ENCODE measurements at regions not wholly inside any gene's neighbourhood (a gene's known extent, or its start where the extent isn't known, plus 50 kb on each side); places are given as distances from the start of the nearest gene placed in this dataset.

- CTCF ChIA-PET: no interaction called here
- H3K4me3 ChIP-seq (ENCODE audit: low read depth, low read length): no peak overlapping the region
- POLR2A ChIA-PET: no interaction called here
- peaks cover 8% of the 10 kb centered on the region for H3K27me3 Mint-ChIP-seq (ENCODE audit: insufficient read depth, unreplicated experiment)
- no peaks in the 10 kb centered on the region for H3K4me1 ChIP-seq
- H3K36me3 ChIP-seq (ENCODE audit: control insufficient read depth, insufficient read depth, low read length): no peaks in the 10 kb centered on the region
- no peaks in the 10 kb centered on the region for H3K4me1 Mint-ChIP-seq (ENCODE audit: low read depth, unreplicated experiment)
- no peak overlapping the region for H3K4me3 Mint-ChIP-seq (ENCODE audit: unreplicated experiment)
- intact Hi-C loops (cut with micrococcal nuclease; ENCODE audit: unreplicated experiment): no loop called here
- H3K9me3 Mint-ChIP-seq (ENCODE audit: unreplicated experiment): no peaks in the 10 kb centered on the region
- BruUV-seq (replicated peaks): no TSS peak
- no peaks in the 10 kb centered on the region for H3K36me3 Mint-ChIP-seq (ENCODE audit: insufficient read depth, unreplicated experiment)
- no peak overlapping the region for H3K27ac Mint-ChIP-seq (ENCODE audit: unreplicated experiment)
- no peak for DNase-seq
- H3K9me3 ChIP-seq: no peaks in the 10 kb centered on the region
- TF ChIP-seq CTCF (IDR thresholded peaks at IDR 0.05; ENCODE audit: insufficient read depth in 1 of 2, low read depth in 1 of 2, low read length in 1 of 2, severe bottlenecking in 1 of 2, unreplicated experiment in 1 of 2): no peak
- H3K27me3 ChIP-seq (replicated peaks; ENCODE audit: control insufficient read depth, insufficient read depth, low read length): no peaks in the 10 kb centered on the region
Observed at GRCh38 chr14:98941481-98941880, 330.5 kb downstream of the BCL11B start.

DNA sequence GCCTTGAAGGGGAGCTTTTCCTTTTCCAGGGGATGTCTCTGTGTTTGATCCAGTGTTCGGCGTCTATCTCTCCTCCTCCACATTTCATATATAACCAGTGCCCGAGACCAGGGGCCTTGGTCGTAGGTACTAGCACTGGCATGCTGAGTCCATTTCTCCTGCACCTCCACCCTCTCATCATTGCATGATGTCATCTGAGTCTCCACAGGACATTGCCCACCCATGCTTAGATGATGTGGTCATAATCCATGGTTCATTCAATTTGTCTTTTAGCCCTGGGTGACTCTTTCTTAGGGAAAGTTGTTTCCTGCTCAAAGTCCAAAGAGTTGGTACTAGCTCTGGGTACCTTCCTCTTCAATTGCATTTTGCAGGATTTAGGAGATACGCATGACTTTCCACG is 328.1 kb downstream of the BCL11B start:
- POLR2A ChIA-PET: no interaction called here
- DNase-seq: no peak
- BruUV-seq (replicated peaks): no TSS peak
- TF ChIP-seq CTCF (IDR thresholded peaks at IDR 0.05; ENCODE audit: insufficient read depth in 1 of 2, low read depth in 1 of 2, low read length in 1 of 2, severe bottlenecking in 1 of 2, unreplicated experiment in 1 of 2): no peak
- H3K4me1 ChIP-seq: no peaks in the 10 kb centered on the region
- no peaks in the 10 kb centered on the region for H3K9me3 ChIP-seq
- no peaks in the 10 kb centered on the region for H3K36me3 Mint-ChIP-seq (ENCODE audit: insufficient read depth, unreplicated experiment)
- no peaks in the 10 kb centered on the region for H3K9me3 Mint-ChIP-seq (ENCODE audit: unreplicated experiment)
- no peak overlapping the region for H3K27ac Mint-ChIP-seq (ENCODE audit: unreplicated experiment)
- peaks cover 3% of the 10 kb centered on the region for H3K27me3 Mint-ChIP-seq (ENCODE audit: insufficient read depth, unreplicated experiment)
- no peaks in the 10 kb centered on the region for H3K4me1 Mint-ChIP-seq (ENCODE audit: low read depth, unreplicated experiment)
- no peak overlapping the region for H3K4me3 ChIP-seq (ENCODE audit: low read depth, low read length)
- H3K4me3 Mint-ChIP-seq (ENCODE audit: unreplicated experiment): no peak overlapping the region
- no peaks in the 10 kb centered on the region for H3K27me3 ChIP-seq (replicated peaks; ENCODE audit: control insufficient read depth, insufficient read depth, low read length)
- intact Hi-C loops (cut with micrococcal nuclease; ENCODE audit: unreplicated experiment): no loop called here
- no peaks in the 10 kb centered on the region for H3K36me3 ChIP-seq (ENCODE audit: control insufficient read depth, insufficient read depth, low read length)
- CTCF ChIA-PET: no interaction called here

DNA sequence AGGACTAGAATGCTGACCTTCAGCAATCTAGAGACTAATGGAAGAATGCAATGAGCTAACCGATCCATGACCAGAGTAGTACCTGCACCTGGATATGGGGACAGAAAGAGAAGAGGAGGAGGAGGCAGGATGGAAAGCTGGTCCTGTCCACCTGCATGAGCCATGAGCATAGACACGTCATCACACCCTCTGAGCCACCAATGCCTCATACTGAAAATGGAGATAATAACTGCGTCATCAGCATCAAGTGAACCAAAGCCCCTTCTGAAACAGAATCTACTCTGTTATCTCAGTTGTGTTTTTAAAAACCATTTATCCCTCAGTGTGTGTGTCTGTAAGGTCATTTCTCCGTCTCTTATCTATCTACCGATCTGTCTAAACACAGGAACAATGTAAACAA is 327.0 kb downstream of the BCL11B start:
- Mint-ChIP-seq H3K4me1 (ENCODE audit: low read depth, unreplicated experiment) (no peaks in the 10 kb centered on the region), H3K27me3 (ENCODE audit: insufficient read depth, unreplicated experiment) (peaks cover 3% of the 10 kb centered on the region), H3K36me3 (ENCODE audit: insufficient read depth, unreplicated experiment) (no peaks in the 10 kb centered on the region), H3K4me3 (ENCODE audit: unreplicated experiment) (no peak overlapping the region), H3K9me3 (ENCODE audit: unreplicated experiment) (no peaks in the 10 kb centered on the region), H3K27ac (ENCODE audit: unreplicated experiment) (no peak overlapping the region)
- H3K4me1 ChIP-seq: no peaks in the 10 kb centered on the region
- no peaks in the 10 kb centered on the region for H3K9me3 ChIP-seq
- DNase-seq: no peak
- BruUV-seq (replicated peaks): no TSS peak
- POLR2A ChIA-PET: no interaction called here
- no peaks in the 10 kb centered on the region for H3K36me3 ChIP-seq (ENCODE audit: control insufficient read depth, insufficient read depth, low read length)
- TF ChIP-seq CTCF (IDR thresholded peaks at IDR 0.05; ENCODE audit: insufficient read depth in 1 of 2, low read depth in 1 of 2, low read length in 1 of 2, severe bottlenecking in 1 of 2, unreplicated experiment in 1 of 2): no peak
- no peaks in the 10 kb centered on the region for H3K27me3 ChIP-seq (replicated peaks; ENCODE audit: control insufficient read depth, insufficient read depth, low read length)
- intact Hi-C loops (cut with micrococcal nuclease; ENCODE audit: unreplicated experiment): no loop called here
- H3K4me3 ChIP-seq (ENCODE audit: low read depth, low read length): no peak overlapping the region
- CTCF ChIA-PET: no interaction called here

Measured in Caco-2 (cell line).